ENCODE measurements at regions not wholly inside any gene's neighbourhood (a gene's known extent, or its start where the extent isn't known, plus 50 kb on each side); places are given as distances from the start of the nearest gene placed in this dataset.

- TF ChIP-seq CTCF (IDR thresholded peaks at IDR 0.05; ENCODE audit: insufficient read depth, low read depth, low read length) (no peak), EZH2 (IDR thresholded peaks at IDR 0.05; ENCODE audit: insufficient read depth, low read length) (no peak)
These were observed 289.3 kb downstream of the TLL1 start for GRCh38 chr4:166162327-166162726.

Measured in astrocyte (in vitro differentiated cells and primary cell).